Progenitor cell of endocrine pancreas (in vitro differentiated cells): ENCODE measurements at regions not wholly inside any gene's neighbourhood (a gene's known extent, or its start where the extent isn't known, plus 50 kb on each side); places are given as distances from the start of the nearest gene placed in this dataset.
"Not testable (repeated sequence)": the region's sequence is repeated elsewhere in the genome, so short reads cannot be mapped to it uniquely, and the experiment has no call there.

Experiments used
- DNase-seq: peaks from one replicate; pipeline ENCODE4 v3.0.0; 2021; ENCODE audit warnings: low spot score; ENCODE audit not compliant: unreplicated experiment
- H3K27ac Mint-ChIP-seq: 2 replicates; pipeline ENCODE4 v1.8.0; 2021; ENCODE audit warnings: mild to moderate bottlenecking, moderate library complexity, mixed read lengths
- H3K27me3 Mint-ChIP-seq: 2 replicates; pipeline ENCODE4 v1.8.0; 2021; ENCODE audit warnings: mixed read lengths
- H3K36me3 Mint-ChIP-seq: 2 replicates; pipeline ENCODE4 v1.8.0; 2022; ENCODE audit warnings: mixed read lengths; ENCODE audit not compliant: insufficient read depth
- H3K4me1 Mint-ChIP-seq: 2 replicates; pipeline ENCODE4 v1.8.0; 2021; ENCODE audit warnings: low read depth, mixed read lengths
- H3K4me3 Mint-ChIP-seq: 2 replicates; pipeline ENCODE4 v1.8.0; 2021; ENCODE audit warnings: low read depth, mild to moderate bottlenecking, moderate library complexity, mixed read lengths
- H3K9me3 Mint-ChIP-seq: 2 replicates; pipeline ENCODE4 v1.8.0; 2021; ENCODE audit warnings: low read depth, mixed read lengths
- TF ChIP-seq, protein P1 (sequence below): fragments of 200-600 bp; sonication (generic); IDR thresholded peaks from one replicate; pipeline ENCODE4 v1.5.0; 2021; ENCODE audit warnings: antibody characterized with exemption, mild to moderate bottlenecking; ENCODE audit not compliant: unreplicated experiment

DNA sequence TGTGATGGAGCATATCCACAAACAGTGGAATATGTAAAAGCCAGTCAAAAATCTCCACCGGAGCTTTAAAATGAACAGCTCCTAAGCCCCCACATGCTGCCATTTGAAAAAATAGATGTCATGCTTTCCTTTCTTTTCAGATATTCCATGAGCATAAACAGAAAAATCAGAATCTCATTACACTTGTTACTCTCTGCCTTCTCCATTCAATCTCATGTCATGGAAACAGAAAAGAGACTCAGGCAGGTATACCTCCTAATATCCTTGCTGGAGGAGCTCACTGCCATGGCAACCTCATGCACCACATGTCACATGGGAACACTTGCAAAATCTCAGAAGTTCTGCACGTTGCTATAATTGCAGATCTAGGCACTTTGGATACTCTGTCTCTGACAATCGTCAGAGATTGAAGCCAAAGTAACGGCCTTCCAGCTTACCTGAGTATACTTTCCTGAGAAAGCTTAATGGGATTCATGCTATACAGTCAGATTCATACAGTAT is 317.0 kb upstream of the ADAMTS9 start:
- Mint-ChIP-seq H3K27me3 (peaks cover 3% of the 10 kb centered on the region), H3K36me3 (no peaks in the 10 kb centered on the region), H3K4me1 (peaks cover 1% of the 10 kb centered on the region), H3K27ac (no peak overlapping the region), H3K9me3 (no peaks in the 10 kb centered on the region), H3K4me3 (no peak overlapping the region)
- DNase-seq: no peak
- TF ChIP-seq, protein P1, sequence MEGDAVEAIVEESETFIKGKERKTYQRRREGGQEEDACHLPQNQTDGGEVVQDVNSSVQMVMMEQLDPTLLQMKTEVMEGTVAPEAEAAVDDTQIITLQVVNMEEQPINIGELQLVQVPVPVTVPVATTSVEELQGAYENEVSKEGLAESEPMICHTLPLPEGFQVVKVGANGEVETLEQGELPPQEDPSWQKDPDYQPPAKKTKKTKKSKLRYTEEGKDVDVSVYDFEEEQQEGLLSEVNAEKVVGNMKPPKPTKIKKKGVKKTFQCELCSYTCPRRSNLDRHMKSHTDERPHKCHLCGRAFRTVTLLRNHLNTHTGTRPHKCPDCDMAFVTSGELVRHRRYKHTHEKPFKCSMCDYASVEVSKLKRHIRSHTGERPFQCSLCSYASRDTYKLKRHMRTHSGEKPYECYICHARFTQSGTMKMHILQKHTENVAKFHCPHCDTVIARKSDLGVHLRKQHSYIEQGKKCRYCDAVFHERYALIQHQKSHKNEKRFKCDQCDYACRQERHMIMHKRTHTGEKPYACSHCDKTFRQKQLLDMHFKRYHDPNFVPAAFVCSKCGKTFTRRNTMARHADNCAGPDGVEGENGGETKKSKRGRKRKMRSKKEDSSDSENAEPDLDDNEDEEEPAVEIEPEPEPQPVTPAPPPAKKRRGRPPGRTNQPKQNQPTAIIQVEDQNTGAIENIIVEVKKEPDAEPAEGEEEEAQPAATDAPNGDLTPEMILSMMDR: no peak

DNA sequence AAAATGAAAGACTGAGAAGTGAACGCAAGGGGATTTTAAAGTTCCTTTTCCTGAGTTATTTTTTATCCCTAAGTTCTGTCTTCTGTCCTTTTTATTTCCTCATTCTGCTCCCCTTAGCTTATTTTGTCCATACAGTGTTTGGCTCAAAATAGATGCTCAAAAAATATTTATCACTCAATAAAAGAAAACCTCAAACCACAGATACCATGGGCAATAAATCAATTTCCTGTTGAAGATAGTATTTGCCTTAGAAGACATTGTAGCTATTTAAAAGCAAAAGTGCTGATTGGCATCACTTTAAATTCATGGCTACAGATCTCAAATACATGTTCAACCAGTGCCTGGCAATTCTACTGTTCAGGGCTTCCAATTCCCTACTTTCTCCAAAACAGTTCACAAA is 316.5 kb upstream of the ADAMTS9 start:
- no peak overlapping the region for H3K4me3 Mint-ChIP-seq
- no peak overlapping the region for H3K27ac Mint-ChIP-seq
- TF ChIP-seq, protein P1: no peak

DNA sequence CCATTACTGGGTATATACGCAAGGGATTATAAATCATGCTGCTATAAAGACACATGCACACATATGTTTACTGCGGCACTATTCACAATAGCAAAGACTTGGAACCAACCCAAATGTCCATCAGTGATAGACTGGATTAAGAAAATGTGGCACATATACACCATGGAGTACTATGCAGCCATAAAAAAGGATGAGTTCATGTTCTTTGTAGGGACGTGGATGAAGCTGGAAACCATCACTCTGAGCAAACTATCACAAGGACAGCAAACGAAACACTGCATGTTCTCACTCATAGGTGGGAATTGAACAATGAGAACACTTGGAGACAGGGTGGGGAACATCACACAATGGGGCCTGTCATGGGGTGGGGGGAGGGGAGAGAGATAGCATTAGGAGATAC is 313.3 kb upstream of the ADAMTS9 start:
- DNase-seq, H3K4me1 Mint-ChIP-seq, H3K9me3 Mint-ChIP-seq, H3K36me3 Mint-ChIP-seq, H3K4me3 Mint-ChIP-seq, H3K27ac Mint-ChIP-seq, H3K27me3 Mint-ChIP-seq: not testable (repeated sequence)

More for the DNA sequence above, 316.5 kb upstream of the ADAMTS9 start:
- H3K4me1 Mint-ChIP-seq: peaks cover 1% of the 10 kb centered on the region
- no peak for DNase-seq
- peaks cover 3% of the 10 kb centered on the region for H3K27me3 Mint-ChIP-seq
- no peaks in the 10 kb centered on the region for H3K9me3 Mint-ChIP-seq
- no peaks in the 10 kb centered on the region for H3K36me3 Mint-ChIP-seq

DNA sequence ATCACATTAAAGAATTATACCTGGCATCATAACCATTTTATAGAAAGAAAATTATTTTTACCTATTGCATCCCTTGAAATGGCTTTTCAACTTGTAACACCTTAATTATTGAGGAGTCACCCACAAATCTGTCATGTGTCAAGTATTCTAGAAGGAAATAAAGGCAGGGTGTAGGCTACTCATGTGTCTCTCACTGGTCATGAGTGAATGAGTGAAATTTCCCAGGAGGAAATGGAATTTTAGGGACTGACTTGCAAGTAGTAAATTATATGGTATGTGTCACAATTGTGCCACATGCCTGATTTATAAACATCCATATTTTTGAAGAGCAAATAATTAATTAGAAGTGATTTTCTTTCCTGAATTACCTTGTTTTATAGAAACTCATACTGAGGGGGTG is 310.5 kb upstream of the ADAMTS9 start:
- Mint-ChIP-seq H3K4me3 (no peak overlapping the region), H3K9me3 (no peaks in the 10 kb centered on the region), H3K27ac (no peak overlapping the region), H3K4me1 (peaks cover 9% of the 10 kb centered on the region), H3K36me3 (no peaks in the 10 kb centered on the region), H3K27me3 (no peaks in the 10 kb centered on the region)
- DNase-seq: no peak
- TF ChIP-seq, protein P1: no peak

DNA sequence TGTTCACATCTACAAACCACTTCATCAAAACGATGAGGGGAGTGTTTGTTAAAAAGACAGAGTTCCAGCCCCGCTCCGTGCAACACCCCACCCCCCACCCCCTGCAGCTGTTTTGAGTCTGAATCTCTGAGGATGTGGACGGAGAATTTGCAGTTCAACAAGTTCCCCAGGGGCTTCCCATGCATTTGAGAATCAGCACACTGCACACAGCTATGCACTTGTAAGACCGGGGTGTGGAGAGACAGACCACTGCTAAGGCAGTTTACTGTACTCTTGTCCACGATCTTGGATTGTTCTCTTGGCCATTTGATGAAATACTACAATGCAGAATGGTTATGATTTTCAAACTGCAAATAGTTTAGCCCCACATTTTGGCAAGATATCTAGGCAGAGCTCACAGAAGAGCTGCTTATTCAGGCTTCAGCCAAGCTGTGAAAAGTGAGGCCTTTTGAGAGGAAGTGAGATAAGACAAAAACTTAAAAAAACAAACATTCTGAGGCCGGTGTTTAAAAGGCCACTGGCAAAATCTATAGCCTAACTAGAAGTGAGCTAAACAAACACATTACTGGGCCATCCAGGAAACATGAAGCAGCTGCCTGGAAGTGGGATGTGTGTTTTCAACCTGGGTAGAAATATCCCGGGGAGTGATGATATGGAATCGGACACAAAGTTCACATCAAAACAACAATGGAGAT is 308.2 kb upstream of the ADAMTS9 start:
- DNase-seq: no peak
- TF ChIP-seq, protein P1: no peak
- Mint-ChIP-seq H3K4me1 (peaks cover 9% of the 10 kb centered on the region), H3K27me3 (no peaks in the 10 kb centered on the region), H3K4me3 (no peak overlapping the region), H3K27ac (no peak overlapping the region), H3K36me3 (no peaks in the 10 kb centered on the region), H3K9me3 (no peaks in the 10 kb centered on the region)

DNA sequence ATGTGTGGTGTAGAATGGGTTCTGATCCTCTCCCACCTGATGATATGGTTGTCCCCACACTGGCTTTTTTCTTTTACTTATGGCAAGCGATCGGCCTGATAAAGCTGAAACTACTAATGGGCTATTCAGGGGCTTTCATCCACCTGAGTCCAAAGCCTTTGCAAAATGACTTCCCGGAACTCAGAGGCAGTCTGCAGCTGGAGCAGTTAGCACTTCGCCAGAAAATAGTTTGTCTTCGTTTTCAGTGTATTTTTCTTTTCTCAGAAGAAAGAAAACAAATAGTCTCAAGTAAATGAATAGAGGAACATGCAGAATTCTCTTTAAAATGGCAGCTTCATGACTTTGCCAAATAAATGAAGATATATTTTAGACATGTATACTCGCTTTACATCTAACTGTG is 306.0 kb upstream of the ADAMTS9 start:
- no peak overlapping the region for H3K4me3 Mint-ChIP-seq
- TF ChIP-seq, protein P1: no peak
- H3K27me3 Mint-ChIP-seq: no peaks in the 10 kb centered on the region
- no peak overlapping the region for H3K27ac Mint-ChIP-seq
- peaks cover 9% of the 10 kb centered on the region for H3K4me1 Mint-ChIP-seq
- no peaks in the 10 kb centered on the region for H3K36me3 Mint-ChIP-seq
- DNase-seq: no peak
- H3K9me3 Mint-ChIP-seq: no peaks in the 10 kb centered on the region
